ENCODE measurements at regions not wholly inside any gene's neighbourhood (a gene's known extent, or its start where the extent isn't known, plus 50 kb on each side); places are given as distances from the start of the nearest gene placed in this dataset.

GRCh38 chr9:75700252-75700640, 190.2 kb upstream of the PCSK5 start:
- Mint-ChIP-seq H3K9me3 (no peaks in the 10 kb centered on the region), H3K36me3 (ENCODE audit: low read depth) (no peaks in the 10 kb centered on the region), H3K27me3 (no peaks in the 10 kb centered on the region), H3K4me1 (ENCODE audit: low read depth) (no peaks in the 10 kb centered on the region), H3K27ac (no peak overlapping the region), H3K4me3 (no peak overlapping the region)
- TF ChIP-seq CTCF (IDR thresholded peaks at IDR 0.05) = no peak
- H3K36me3 ChIP-seq (ENCODE audit: insufficient read depth, low read length) = no peaks in the 10 kb centered on the region
- no peak overlapping the region for H3K4me3 ChIP-seq (ENCODE audit: low read length)
- no peak overlapping the region for H3K27ac ChIP-seq (ENCODE audit: low read depth in 1 of 2, low read length in 2 of 2)
- H3K9me3 ChIP-seq (ENCODE audit: control insufficient read depth in 1 of 2, insufficient read depth in 1 of 2, low read length in 2 of 2) = no peaks in the 10 kb centered on the region
- no peak for DNase-seq
- H3K4me1 ChIP-seq (ENCODE audit: insufficient read depth, low read length) = no peaks in the 10 kb centered on the region
- intact Hi-C loops (cut with DNase I, micrococcal nuclease) = no loop called here
- no peaks in the 10 kb centered on the region for H3K27me3 ChIP-seq (ENCODE audit: control insufficient read depth in 1 of 2, insufficient read depth in 2 of 2, low read length in 2 of 2)
- ChIA-PET CTCF (no interaction called here), POLR2A (no interaction called here)
- ATAC-seq (ENCODE audit: poor library complexity) = no peak

- ATAC-seq (ENCODE audit: poor library complexity) (no peak), DNase-seq (no peak)
- Mint-ChIP-seq H3K4me1 (ENCODE audit: low read depth) (no peaks in the 10 kb centered on the region), H3K27ac (no peak overlapping the region), H3K9me3 (no peaks in the 10 kb centered on the region), H3K36me3 (ENCODE audit: low read depth) (no peaks in the 10 kb centered on the region), H3K27me3 (peaks cover 15% of the 10 kb centered on the region), H3K4me3 (no peak overlapping the region)
- ChIA-PET CTCF (no interaction called here), POLR2A (no interaction called here)
- H3K27ac ChIP-seq (ENCODE audit: low read depth in 1 of 2, low read length in 2 of 2) = no peak overlapping the region
- no peak for TF ChIP-seq CTCF (IDR thresholded peaks at IDR 0.05)
- H3K4me1 ChIP-seq (ENCODE audit: insufficient read depth, low read length) = no peaks in the 10 kb centered on the region
- no peak overlapping the region for H3K4me3 ChIP-seq (ENCODE audit: low read length)
- peaks cover 0 to 8% of the 10 kb centered on the region in 2 experiments for H3K9me3 ChIP-seq (ENCODE audit: control insufficient read depth in 1 of 2, insufficient read depth in 1 of 2, low read length in 2 of 2)
- H3K27me3 ChIP-seq (ENCODE audit: control insufficient read depth in 1 of 2, insufficient read depth in 2 of 2, low read length in 2 of 2) = no peaks in the 10 kb centered on the region
- H3K36me3 ChIP-seq (ENCODE audit: insufficient read depth, low read length) = no peaks in the 10 kb centered on the region
- intact Hi-C loops (cut with DNase I, micrococcal nuclease) = no loop called here
Measured at GRCh38 chr9:75707191-75707590, 183.3 kb upstream of the PCSK5 start.

GRCh38 chr9:75709698-75710097, 180.8 kb upstream of the PCSK5 start:
- ChIA-PET POLR2A (no interaction called here), CTCF (no interaction called here)
- H3K4me3 Mint-ChIP-seq = no peak overlapping the region
- Histone ChIP-seq H3K27ac (ENCODE audit: low read depth in 1 of 2, low read length in 2 of 2) (no peak overlapping the region), H3K9me3 (ENCODE audit: control insufficient read depth in 1 of 2, insufficient read depth in 1 of 2, low read length in 2 of 2) (peaks cover 0 to 8% of the 10 kb centered on the region in 2 experiments), H3K27me3 (ENCODE audit: control insufficient read depth in 1 of 2, insufficient read depth in 2 of 2, low read length in 2 of 2) (no peaks in the 10 kb centered on the region), H3K4me1 (ENCODE audit: insufficient read depth, low read length) (no peaks in the 10 kb centered on the region), H3K36me3 (ENCODE audit: insufficient read depth, low read length) (no peaks in the 10 kb centered on the region), H3K4me3 (ENCODE audit: low read length) (no peak overlapping the region)
- peaks cover 15% of the 10 kb centered on the region for H3K27me3 Mint-ChIP-seq
- no peak for ATAC-seq (ENCODE audit: poor library complexity)
- H3K4me1 Mint-ChIP-seq (ENCODE audit: low read depth) = no peaks in the 10 kb centered on the region
- no peak for TF ChIP-seq CTCF (IDR thresholded peaks at IDR 0.05)
- intact Hi-C loops (cut with DNase I, micrococcal nuclease) = no loop called here
- H3K9me3 Mint-ChIP-seq = no peaks in the 10 kb centered on the region
- H3K36me3 Mint-ChIP-seq (ENCODE audit: low read depth) = no peaks in the 10 kb centered on the region
- no peak for DNase-seq
- H3K27ac Mint-ChIP-seq = no peak overlapping the region

All from CD4-positive, alpha-beta T cell (primary cell).